Stomach (tissue), 8 donors: ENCODE measurements at regions not wholly inside any gene's neighbourhood (a gene's known extent, or its start where the extent isn't known, plus 50 kb on each side); places are given as distances from the start of the nearest gene placed in this dataset.

ENCODE experiments used
- DNase-seq, 2 donors: peaks; one replicate each; pipeline versions ENCODE4 v3.0.0 to v3.0.0-alpha.2; 2013 to 2019
- H3K27ac ChIP-seq, 5 donors: fragments of 200-600 bp in 4 of 5; sonication (generic) in 4 of 5; one replicate each; pipeline ENCODE4 v1.5.1; 2013 to 2019; ENCODE audit warnings: mild to moderate bottlenecking in 1 of 5, moderate library complexity in 1 of 5
- H3K27me3 ChIP-seq, 3 donors: fragments of 200-600 bp; sonication (generic); one replicate each; pipeline ENCODE4 v1.5.1; 2017 to 2019; ENCODE audit warnings: mixed run types in 1 of 3
- H3K36me3 ChIP-seq, 4 donors: fragments of 200-600 bp; sonication (generic); 1 replicate in 3 of 4; 2 replicates in 1 of 4; pipeline ENCODE4 v1.5.1; 2016 to 2019
- H3K4me1 ChIP-seq, 4 donors: fragments of 200-600 bp; sonication (generic); one replicate each; pipeline ENCODE4 v1.5.1; 2016 to 2019
- H3K4me3 ChIP-seq, 4 donors: fragments of 200-600 bp; sonication (generic) in 3 of 4; one replicate each; pipeline ENCODE4 v1.5.1; 2016 to 2019; ENCODE audit warnings: mild to moderate bottlenecking in 1 of 4
- H3K9me3 ChIP-seq, 4 donors: fragments of 200-600 bp; sonication (generic); one replicate each; pipeline ENCODE4 v1.5.1; 2016 to 2019
- CTCF ChIP-seq, 7 experiments: fragments of 450-650 bp in 4 of 7; fragments of 200-600 bp in 3 of 7; sonication (generic) in 3 of 7; IDR thresholded peaks; one replicate each; pipeline ENCODE4 v1.5.1; 2016 to 2019; ENCODE audit warnings: antibody characterized with exemption in 7 of 7, control low read depth in 2 of 7, mild to moderate bottlenecking in 1 of 7
- EP300 ChIP-seq: sonication (generic); formaldehyde crosslinking; IDR thresholded peaks from one replicate; pipeline ENCODE4 v1.6.1; 2017; ENCODE audit warnings: antibody characterized with exemption
- POLR2A ChIP-seq, 4 donors: fragments of 450-650 bp; IDR thresholded peaks; one replicate each; pipeline ENCODE4 v1.6.1; 2016; ENCODE audit warnings: antibody characterized with exemption in 4 of 4, control low read depth in 2 of 4, mild to moderate bottlenecking in 1 of 4, moderate library complexity in 1 of 4
- POLR2AphosphoS5 ChIP-seq, 3 donors: sonication (generic); formaldehyde crosslinking; IDR thresholded peaks; one replicate each; pipeline ENCODE4 v1.6.1; 2016; ENCODE audit warnings: antibody characterized with exemption in 3 of 3
- WGBS, 5 donors: extraction: QIAGEN DNeasy Blood & Tissue Kit in 3 of 5; methylation state at CpG; one replicate each; pipeline versions ENCODE4 v1.1.5 to v1.1.7; 2013 to 2018; 5-methylcytosine and 5-hydroxymethylcytosine counted together
- intact Hi-C: fragments of 100-400 bp; cut with DNase I; formaldehyde crosslinking; loops from one replicate; pipeline ENCODE4 v1.15.1; 2023; ENCODE audit warnings: low total_unique reads
- donor health status: healthy with polysubstance abuse.
- donor health status: Bipolar disorder and iron deficiency.
- donor health status: healthy.

- Histone ChIP-seq H3K27ac (no peak overlapping the region), H3K36me3 (no peaks in the 10 kb centered on the region), H3K27me3 (peaks cover 0 to 31% (median 0%) of the 10 kb centered on the region in 3 donors), H3K4me1 (no peaks in the 10 kb centered on the region), H3K9me3 (peaks cover 0 to 24% (median 18%) of the 10 kb centered on the region in 4 donors), H3K4me3 (no peak overlapping the region)
- no peak for TF ChIP-seq POLR2AphosphoS5 (IDR thresholded peaks at IDR 0.05)
- no peak for TF ChIP-seq EP300
- peak in 5 of 7 experiments; percentile 5 to 34 (median 13) for TF ChIP-seq CTCF (IDR thresholded peaks at IDR 0.05)
- no peak for TF ChIP-seq POLR2A (IDR thresholded peaks at IDR 0.05)
- DNase-seq, result peak; percentile 29 to 73
- 51 to 58% (median 55%) methylated on average over 28 of the region's 28 CpGs for WGBS, 5 donors
- intact Hi-C loops, result no loop called here
Measured at GRCh38 chr13:26872525-26873385, 112.2 kb upstream of the GPR12 start.

- Histone ChIP-seq H3K36me3 (no peaks in the 10 kb centered on the region), H3K4me3 (no peak overlapping the region), H3K27ac (no peak overlapping the region), H3K4me1 (no peaks in the 10 kb centered on the region), H3K9me3 (no peaks in the 10 kb centered on the region), H3K27me3 (peaks cover 0 to 30% (median 0%) of the 10 kb centered on the region in 3 donors)
- intact Hi-C loops, result no loop called here
- peak in 1 of 2 donors; percentile 71 for DNase-seq
- 9 to 18% (median 11%) methylated on average over 5 of the region's 5 CpGs for WGBS, 5 donors
- no peak for TF ChIP-seq CTCF (IDR thresholded peaks at IDR 0.05)
Measured at GRCh38 chr13:26867451-26868091, 107.0 kb upstream of the GPR12 start.

- H3K27ac ChIP-seq, result no peak overlapping the region
- no peak for DNase-seq
- no peak for TF ChIP-seq EP300
- no peak for TF ChIP-seq POLR2A (IDR thresholded peaks at IDR 0.05)
- TF ChIP-seq CTCF (IDR thresholded peaks at IDR 0.05), result no peak
- no peak for TF ChIP-seq POLR2AphosphoS5 (IDR thresholded peaks at IDR 0.05)
- H3K4me1 ChIP-seq, result no peaks in the 10 kb centered on the region
- H3K4me3 ChIP-seq, result no peak overlapping the region
- peaks cover 0 to 21% (median 0%) of the 10 kb centered on the region in 3 donors for H3K27me3 ChIP-seq
- no peaks in the 10 kb centered on the region for H3K9me3 ChIP-seq
- 76 to 82% (median 80%) methylated on average over 5 of the region's 5 CpGs for WGBS, 5 donors
- intact Hi-C loops, result no loop called here
- no peaks in the 10 kb centered on the region for H3K36me3 ChIP-seq
Measured at GRCh38 chr13:26864576-26864975, 104.0 kb upstream of the GPR12 start.

- no peaks in the 10 kb centered on the region for H3K4me1 ChIP-seq
- WGBS, 5 donors, result 33 to 58% (median 48%) methylated on average over 2 of the region's 2 CpGs
- H3K27ac ChIP-seq, result no peak overlapping the region
- H3K27me3 ChIP-seq, result peaks cover 0 to 37% (median 4%) of the 10 kb centered on the region in 3 donors
- intact Hi-C loops, result no loop called here
- H3K4me3 ChIP-seq, result no peak overlapping the region
- H3K36me3 ChIP-seq, result no peaks in the 10 kb centered on the region
- peak in 1 of 2 donors; percentile 10 for DNase-seq
- H3K9me3 ChIP-seq, result no peaks in the 10 kb centered on the region
- TF ChIP-seq EP300, result no peak
- no peak for TF ChIP-seq CTCF (IDR thresholded peaks at IDR 0.05)
- no peak for TF ChIP-seq POLR2AphosphoS5 (IDR thresholded peaks at IDR 0.05)
- TF ChIP-seq POLR2A (IDR thresholded peaks at IDR 0.05), result no peak
Measured at GRCh38 chr13:26861941-26862340, 101.4 kb upstream of the GPR12 start.
